ENCODE measurements at regions not wholly inside any gene's neighbourhood (a gene's known extent, or its start where the extent isn't known, plus 50 kb on each side); places are given as distances from the start of the nearest gene placed in this dataset.

- H3K9me3 ChIP-seq (ENCODE audit: control insufficient read depth, insufficient read depth, low read length), result no peaks in the 10 kb centered on the region; the same call in 1 of the 2 replicates
- CTCF ChIA-PET, result no interaction called here
- H4K91ac ChIP-seq (ENCODE audit: insufficient read depth, low read depth, low read length), result no peak overlapping the region
- H3K18ac ChIP-seq (ENCODE audit: low read depth, low read length), result no peak overlapping the region
- no peaks in the 10 kb centered on the region for H4K20me1 ChIP-seq (ENCODE audit: insufficient read depth, low read length)
- H3K23ac ChIP-seq (ENCODE audit: low read depth, low read length), result no peak overlapping the region
- H3K79me1 ChIP-seq (ENCODE audit: low read depth in 1 of 2, low read length in 2 of 2), result no peaks in the 10 kb centered on the region
- no peak overlapping the region for H3K4me2 ChIP-seq (ENCODE audit: low read depth, low read length)
- H3K4me1 ChIP-seq (ENCODE audit: control insufficient read depth, insufficient read depth, low read length), result no peaks in the 10 kb centered on the region
- no peak overlapping the region for H2BK15ac ChIP-seq (ENCODE audit: low read depth, low read length)
- no peaks in the 10 kb centered on the region for H3K36me3 ChIP-seq (ENCODE audit: control insufficient read depth, insufficient read depth, low read length)
- H3K27me3 ChIP-seq (ENCODE audit: control insufficient read depth, insufficient read depth, low read length), result peaks cover 27% of the 10 kb centered on the region
- WGBS, 2 experiments (ENCODE audit: extremely low coverage in 2 of 2, insufficient read length in 1 of 2), result 100% methylated on average over 3 of the region's 13 CpGs; no CpG with 5 or more reads in 1 of the 2 experiments
- no peak overlapping the region for H3K4ac ChIP-seq (ENCODE audit: low read depth, low read length)
- H3K9ac ChIP-seq (ENCODE audit: low read depth, low read length), result no peak overlapping the region
- no peak overlapping the region for H2AK5ac ChIP-seq (ENCODE audit: low read depth, low read length)
- no peak overlapping the region for H2BK20ac ChIP-seq (ENCODE audit: low read depth, low read length)
- no peak for TF ChIP-seq RCOR1 (IDR thresholded peaks at IDR 0.05; ENCODE audit: insufficient replicate concordance, low read length)
- no peak for TF ChIP-seq POLR2A (IDR thresholded peaks at IDR 0.05; ENCODE audit: low read depth, low read length)
- TF ChIP-seq MAFK (IDR thresholded peaks at IDR 0.05; ENCODE audit: low read depth, low read length), result no peak
- no peak for TF ChIP-seq BHLHE40 (IDR thresholded peaks at IDR 0.05; ENCODE audit: low read depth, low read length)
- no peak for TF ChIP-seq ELK1 (IDR thresholded peaks at IDR 0.05; ENCODE audit: borderline replicate concordance, low read depth, low read length)
- TF ChIP-seq USF2 (IDR thresholded peaks at IDR 0.05; ENCODE audit: low read depth, low read length), result no peak
- no peak for TF ChIP-seq RAD21 (IDR thresholded peaks at IDR 0.05; ENCODE audit: low read length)
- no peak for TF ChIP-seq NFE2L2 (IDR thresholded peaks at IDR 0.05; ENCODE audit: low read depth, low read length)
- no peak for TF ChIP-seq CHD1 (IDR thresholded peaks at IDR 0.05; ENCODE audit: low read depth, low read length)
- TF ChIP-seq MAZ (IDR thresholded peaks at IDR 0.05; ENCODE audit: borderline replicate concordance, low read depth, low read length), result no peak
- TF ChIP-seq SMC3 (IDR thresholded peaks at IDR 0.05; ENCODE audit: low read depth, low read length), result no peak
- TF ChIP-seq RFX5 (IDR thresholded peaks at IDR 0.05; ENCODE audit: low read depth, low read length), result no peak
- TF ChIP-seq, protein P1, sequence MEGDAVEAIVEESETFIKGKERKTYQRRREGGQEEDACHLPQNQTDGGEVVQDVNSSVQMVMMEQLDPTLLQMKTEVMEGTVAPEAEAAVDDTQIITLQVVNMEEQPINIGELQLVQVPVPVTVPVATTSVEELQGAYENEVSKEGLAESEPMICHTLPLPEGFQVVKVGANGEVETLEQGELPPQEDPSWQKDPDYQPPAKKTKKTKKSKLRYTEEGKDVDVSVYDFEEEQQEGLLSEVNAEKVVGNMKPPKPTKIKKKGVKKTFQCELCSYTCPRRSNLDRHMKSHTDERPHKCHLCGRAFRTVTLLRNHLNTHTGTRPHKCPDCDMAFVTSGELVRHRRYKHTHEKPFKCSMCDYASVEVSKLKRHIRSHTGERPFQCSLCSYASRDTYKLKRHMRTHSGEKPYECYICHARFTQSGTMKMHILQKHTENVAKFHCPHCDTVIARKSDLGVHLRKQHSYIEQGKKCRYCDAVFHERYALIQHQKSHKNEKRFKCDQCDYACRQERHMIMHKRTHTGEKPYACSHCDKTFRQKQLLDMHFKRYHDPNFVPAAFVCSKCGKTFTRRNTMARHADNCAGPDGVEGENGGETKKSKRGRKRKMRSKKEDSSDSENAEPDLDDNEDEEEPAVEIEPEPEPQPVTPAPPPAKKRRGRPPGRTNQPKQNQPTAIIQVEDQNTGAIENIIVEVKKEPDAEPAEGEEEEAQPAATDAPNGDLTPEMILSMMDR (conservative IDR thresholded peaks at IDR 0.05; ENCODE audit: low read depth, low read length), result no peak
- H4K5ac ChIP-seq (ENCODE audit: low read depth, low read length), result no peak overlapping the region
- H2AK9ac ChIP-seq (replicated peaks; ENCODE audit: low read depth, low read length, poor library complexity), result no peak overlapping the region
- no peak for ATAC-seq (ENCODE audit: low read depth)
- H2AFZ ChIP-seq (replicated peaks; ENCODE audit: low read length, poor library complexity), result no peak overlapping the region
- H3K14ac ChIP-seq (replicated peaks; ENCODE audit: low read depth, low read length), result no peak overlapping the region
- H3K56ac ChIP-seq (ENCODE audit: extremely low read depth, insufficient read depth, low read length), result no peak overlapping the region
- dilution Hi-C loops (cut with HindIII; ENCODE audit: low sequenced_read_pairs, unreplicated experiment), result no loop called here
- H4K8ac ChIP-seq (ENCODE audit: low read depth in 2 of 2, low read length in 2 of 2), result no peak overlapping the region
- no peak overlapping the region for H3K27ac ChIP-seq (ENCODE audit: insufficient read depth, low read length)
- H2BK120ac ChIP-seq (ENCODE audit: low read depth, low read length), result no peak overlapping the region
- no peak for DNase-seq
- intact Hi-C loops (cut with micrococcal nuclease), result no loop called here
- in situ Hi-C loops (cut with MboI; ENCODE audit: low sequenced_read_pairs), result no loop called here
- POLR2A ChIA-PET (ENCODE audit: unreplicated experiment), result no interaction called here
- H3K4me3 ChIP-seq (ENCODE audit: insufficient read depth, low read depth, low read length), result no peak overlapping the region
- no TSS peak for BruUV-seq (replicated peaks)
- no peaks in the 10 kb centered on the region for H3K9me1 ChIP-seq (ENCODE audit: insufficient read depth, low read length)
- no peak overlapping the region for H2BK5ac ChIP-seq (ENCODE audit: low read depth, low read length, poor library complexity, severe bottlenecking)
Measured at GRCh38 chr13:109699628-109700071, 86.7 kb downstream of the IRS2 start.

All from IMR-90 (cell line).